PC-9 (cell line): ENCODE measurements at regions not wholly inside any gene's neighbourhood (a gene's known extent, or its start where the extent isn't known, plus 50 kb on each side); places are given as distances from the start of the nearest gene placed in this dataset.
A peak's percentile ranks its signal among the peaks of the same experiment; 100 is the strongest.

ENCODE experiments used
- BruUV-seq: library from RNA; stranded (reverse); fragments of 400-500 nt; replicated peaks from 2 replicates; lab custom pipeline; 2021; lab: Mats Ljungman, UMichigan
- CTCF ChIA-PET: fragments of 300-600 bp; sonication (Branson Sonifier 250); formaldehyde crosslinking; loops from one replicate; lab custom pipeline; 2022; ENCODE audit warnings: antibody characterized with exemption; lab: Charles Lee
- POLR2A ChIA-PET: fragments of 300-600 bp; sonication (Branson Sonifier 250); formaldehyde crosslinking; loops from one replicate; lab custom pipeline; 2022; ENCODE audit warnings: antibody characterized with exemption; ENCODE audit not compliant: unreplicated experiment; lab: Charles Lee
- DNase-seq, 2 experiments: peaks; one replicate each; pipeline versions ENCODE4 v3.0.0 to v3.0.0-alpha.2; 2015 to 2022; ENCODE audit warnings: mixed read lengths in 1 of 2
- H2AFZ ChIP-seq: fragments of 200-600 bp; sonication (generic); 2 replicates; pipeline ENCODE4 v1.8.1; 2017; ENCODE audit warnings: antibody characterized with exemption
- H3F3A ChIP-seq: fragments of 200-600 bp; sonication (generic); 2 replicates; pipeline ENCODE4 v1.8.1; 2017; ENCODE audit warnings: antibody characterized with exemption, mild to moderate bottlenecking, low read depth; ENCODE audit not compliant: insufficient read depth
- H3K27ac ChIP-seq: fragments of 200-600 bp; sonication (generic); 2 replicates; pipeline ENCODE4 v1.6.1; 2016; ENCODE audit warnings: mixed run types
- H3K27me3 ChIP-seq: fragments of 200-600 bp; sonication (generic); 2 replicates; pipeline ENCODE4 v1.6.1; 2016; ENCODE audit warnings: low read depth, mixed run types; ENCODE audit not compliant: insufficient read depth
- H3K36me3 ChIP-seq: fragments of 200-600 bp; sonication (generic); 2 replicates; pipeline ENCODE4 v1.6.1; 2016; ENCODE audit warnings: low read depth, mixed run types
- H3K4me1 ChIP-seq: fragments of 200-600 bp; sonication (generic); replicated peaks from 2 replicates; pipeline ENCODE4 v1.6.1; 2016; ENCODE audit warnings: mixed run types; ENCODE audit not compliant: insufficient read depth
- H3K4me2 ChIP-seq: fragments of 200-600 bp; sonication (generic); 2 replicates; pipeline ENCODE4 v1.6.1; 2017; ENCODE audit warnings: mixed run types
- H3K4me3 ChIP-seq: fragments of 200-600 bp; sonication (generic); 2 replicates; pipeline ENCODE4 v1.6.1; 2016; ENCODE audit warnings: mixed run types
- H3K79me2 ChIP-seq: fragments of 200-600 bp; sonication (generic); 2 replicates; pipeline ENCODE4 v1.6.1; 2017; ENCODE audit warnings: low read depth, mixed run types
- H3K9me2 ChIP-seq: fragments of 200-600 bp; sonication (generic); 2 replicates; pipeline ENCODE4 v1.8.1; 2017; ENCODE audit warnings: mild to moderate bottlenecking; ENCODE audit not compliant: insufficient read depth
- H3K9me3 ChIP-seq: fragments of 200-600 bp; sonication (generic); 2 replicates; pipeline ENCODE4 v1.8.1; 2016; ENCODE audit warnings: low read depth; ENCODE audit not compliant: insufficient read depth
- H4K20me1 ChIP-seq: fragments of 200-600 bp; sonication (generic); 2 replicates; pipeline ENCODE4 v1.8.1; 2017; ENCODE audit not compliant: insufficient read depth
- EZH2 ChIP-seq: fragments of 200-600 bp; sonication (generic); IDR thresholded peaks from 2 replicates; pipeline ENCODE4 v1.8.0; 2017; ENCODE audit warnings: antibody characterized with exemption, low read depth
- intact Hi-C: fragments of 100-400 bp; cut with micrococcal nuclease; formaldehyde crosslinking; loops from one replicate; pipeline ENCODE4 v1.10.0; 2022; ENCODE audit not compliant: unreplicated experiment
- TF ChIP-seq, protein P1 (sequence below): fragments of 200-600 bp; sonication (generic); conservative IDR thresholded peaks from 2 replicates; pipeline ENCODE4 v1.6.1; 2017; ENCODE audit warnings: mixed run types, antibody characterized with exemption, mild to moderate bottlenecking, moderate library complexity

GRCh38 chr11:30120045-30120589, 103.3 kb upstream of the KCNA4 start:
- no peak for DNase-seq
- no peaks in the 10 kb centered on the region for H4K20me1 ChIP-seq
- H3F3A ChIP-seq, result no peaks in the 10 kb centered on the region
- no peaks in the 10 kb centered on the region for H3K9me3 ChIP-seq
- BruUV-seq, result no TSS peak
- intact Hi-C loops, result no loop called here
- TF ChIP-seq, protein P1, sequence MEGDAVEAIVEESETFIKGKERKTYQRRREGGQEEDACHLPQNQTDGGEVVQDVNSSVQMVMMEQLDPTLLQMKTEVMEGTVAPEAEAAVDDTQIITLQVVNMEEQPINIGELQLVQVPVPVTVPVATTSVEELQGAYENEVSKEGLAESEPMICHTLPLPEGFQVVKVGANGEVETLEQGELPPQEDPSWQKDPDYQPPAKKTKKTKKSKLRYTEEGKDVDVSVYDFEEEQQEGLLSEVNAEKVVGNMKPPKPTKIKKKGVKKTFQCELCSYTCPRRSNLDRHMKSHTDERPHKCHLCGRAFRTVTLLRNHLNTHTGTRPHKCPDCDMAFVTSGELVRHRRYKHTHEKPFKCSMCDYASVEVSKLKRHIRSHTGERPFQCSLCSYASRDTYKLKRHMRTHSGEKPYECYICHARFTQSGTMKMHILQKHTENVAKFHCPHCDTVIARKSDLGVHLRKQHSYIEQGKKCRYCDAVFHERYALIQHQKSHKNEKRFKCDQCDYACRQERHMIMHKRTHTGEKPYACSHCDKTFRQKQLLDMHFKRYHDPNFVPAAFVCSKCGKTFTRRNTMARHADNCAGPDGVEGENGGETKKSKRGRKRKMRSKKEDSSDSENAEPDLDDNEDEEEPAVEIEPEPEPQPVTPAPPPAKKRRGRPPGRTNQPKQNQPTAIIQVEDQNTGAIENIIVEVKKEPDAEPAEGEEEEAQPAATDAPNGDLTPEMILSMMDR, result no peak
- no peak for TF ChIP-seq EZH2
- H3K4me1 ChIP-seq, result no peaks in the 10 kb centered on the region
- POLR2A ChIA-PET, result no interaction called here
- H3K4me3 ChIP-seq, result no peak overlapping the region
- no peaks in the 10 kb centered on the region for H3K79me2 ChIP-seq
- CTCF ChIA-PET, result no interaction called here
- no peaks in the 10 kb centered on the region for H3K9me2 ChIP-seq
- no peaks in the 10 kb centered on the region for H3K27me3 ChIP-seq
- H3K4me2 ChIP-seq, result no peak overlapping the region
- no peak overlapping the region for H2AFZ ChIP-seq
- H3K36me3 ChIP-seq, result no peaks in the 10 kb centered on the region
- no peak overlapping the region for H3K27ac ChIP-seq

- H3K4me2 ChIP-seq, result no peak overlapping the region
- H3K27me3 ChIP-seq, result no peaks in the 10 kb centered on the region
- no peak overlapping the region for H3K27ac ChIP-seq
- no peaks in the 10 kb centered on the region for H3K36me3 ChIP-seq
- TF ChIP-seq EZH2, result no peak
- TF ChIP-seq, protein P1, result no peak
- H3K9me3 ChIP-seq, result no peaks in the 10 kb centered on the region
- H3F3A ChIP-seq, result no peaks in the 10 kb centered on the region
- intact Hi-C loops, result no loop called here
- H3K9me2 ChIP-seq, result no peaks in the 10 kb centered on the region
- DNase-seq, result no peak
- H2AFZ ChIP-seq, result no peak overlapping the region
- peaks cover 4% of the 10 kb centered on the region; the same call in 1 of the 2 replicates for H4K20me1 ChIP-seq
- POLR2A ChIA-PET, result no interaction called here
- no peaks in the 10 kb centered on the region for H3K4me1 ChIP-seq
- H3K79me2 ChIP-seq, result no peaks in the 10 kb centered on the region
- CTCF ChIA-PET, result no interaction called here
- no TSS peak for BruUV-seq
- H3K4me3 ChIP-seq, result no peak overlapping the region
Measured at GRCh38 chr11:30125456-30125855, 105.4 kb upstream of the FSHB start.

- Histone ChIP-seq H3K79me2 (no peaks in the 10 kb centered on the region), H3K27ac (no peak overlapping the region), H3K4me3 (no peak overlapping the region), H2AFZ (no peak overlapping the region), H3K36me3 (no peaks in the 10 kb centered on the region), H3K4me2 (no peak overlapping the region), H3K27me3 (no peaks in the 10 kb centered on the region), H3K9me2 (no peaks in the 10 kb centered on the region), H3K9me3 (no peaks in the 10 kb centered on the region), H3K4me1 (no peaks in the 10 kb centered on the region), H4K20me1 (peaks cover 4% of the 10 kb centered on the region; the same call in 1 of the 2 replicates), H3F3A (no peaks in the 10 kb centered on the region)
- CTCF ChIA-PET, result no interaction called here
- intact Hi-C loops, result no loop called here
- POLR2A ChIA-PET, result no interaction called here
- DNase-seq, result peak in 1 of 2 experiments; percentile 2
- BruUV-seq, result no TSS peak
- TF ChIP-seq, protein P1, result peak; percentile 78
- TF ChIP-seq EZH2, result no peak
Measured at GRCh38 chr11:30128269-30128932, 102.4 kb upstream of the FSHB start.
